ENCODE measurements at regions not wholly inside any gene's neighbourhood (a gene's known extent, or its start where the extent isn't known, plus 50 kb on each side); places are given as distances from the start of the nearest gene placed in this dataset.

DNA sequence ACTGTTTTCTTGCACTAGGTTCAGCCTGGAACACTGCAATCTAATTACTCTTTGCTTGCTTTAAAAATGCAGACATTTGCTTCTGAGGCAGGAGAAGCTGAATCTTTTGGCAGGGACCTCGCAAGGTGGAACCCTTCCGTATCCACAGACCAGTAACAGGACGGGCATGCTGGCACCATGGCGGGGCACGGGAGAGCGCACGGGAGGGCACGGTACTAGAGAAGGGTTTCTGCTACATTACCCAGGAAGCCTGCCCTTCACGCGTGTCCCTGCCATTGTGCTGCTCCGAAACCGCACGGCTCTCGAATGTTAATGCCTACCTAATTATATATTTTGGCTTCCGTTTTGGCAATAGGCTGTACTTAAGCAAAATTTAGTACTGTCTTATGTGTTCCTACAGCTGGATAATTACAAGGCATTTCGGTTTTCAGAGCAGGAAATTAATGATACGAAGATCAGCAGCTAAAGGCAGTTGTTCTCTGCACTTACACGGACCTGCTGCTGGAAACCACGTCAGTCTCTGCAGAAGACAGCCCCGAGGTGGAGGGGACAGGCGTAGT lies 430.4 kb downstream of the IRS2 start:
- Histone ChIP-seq H2BK12ac (ENCODE audit: low read length) (no peak overlapping the region), H3K4me1 (ENCODE audit: control insufficient read depth in 2 of 2, insufficient read depth in 1 of 2, low read depth in 1 of 2, low read length in 2 of 2) (peaks cover 0 to 9% of the 10 kb centered on the region in 2 donors), H2AFZ (ENCODE audit: low read length) (no peak overlapping the region), H2BK5ac (ENCODE audit: low read length) (no peak overlapping the region), H3K4me2 (ENCODE audit: insufficient read depth, low read length, poor library complexity, severe bottlenecking) (no peak overlapping the region), H3K4ac (ENCODE audit: low read length) (no peak overlapping the region), H3K27ac (replicated peaks; ENCODE audit: low read length) (no peak overlapping the region), H3K9me3 (replicated peaks in 1 of 2; ENCODE audit: control insufficient read depth in 2 of 2, insufficient read depth in 1 of 2, low read depth in 1 of 2, low read length in 2 of 2) (no peaks in the 10 kb centered on the region), H4K8ac (ENCODE audit: low read depth, low read length) (no peak overlapping the region), H2BK15ac (ENCODE audit: low read length) (no peak overlapping the region), H3K9ac (ENCODE audit: low read depth, low read length, poor library complexity) (no peak overlapping the region), H3K23ac (ENCODE audit: low read depth, low read length, poor library complexity) (no peak overlapping the region), H3K14ac (ENCODE audit: low read length) (no peak overlapping the region), H3K18ac (ENCODE audit: low read length) (peak overlapping the region; percentile 53), H4K91ac (ENCODE audit: low read depth, low read length, poor library complexity) (no peak overlapping the region), H3K4me3 (ENCODE audit: low read length in 2 of 2) (no peak overlapping the region), H3K79me1 (ENCODE audit: low read depth, low read length) (no peaks in the 10 kb centered on the region), H3K36me3 (replicated peaks in 1 of 2; ENCODE audit: control insufficient read depth in 2 of 2, insufficient read depth in 2 of 2, low read length in 2 of 2) (no peaks in the 10 kb centered on the region), H2AK5ac (ENCODE audit: low read depth, low read length) (no peak overlapping the region), H2BK120ac (ENCODE audit: low read depth, low read length) (no peak overlapping the region), H3K27me3 (ENCODE audit: control insufficient read depth in 3 of 3, insufficient read depth in 3 of 3, low read depth in 1 of 3, low read length in 3 of 3) (no peaks in the 10 kb centered on the region)
- no peak for DNase-seq (ENCODE audit: low spot score)
- no CpG with 5 or more reads among the region's 21 CpGs for WGBS, 2 donors (ENCODE audit: extremely low coverage in 2 of 2, insufficient read length in 2 of 2, insufficient replicate concordance in 1 of 2)

DNA sequence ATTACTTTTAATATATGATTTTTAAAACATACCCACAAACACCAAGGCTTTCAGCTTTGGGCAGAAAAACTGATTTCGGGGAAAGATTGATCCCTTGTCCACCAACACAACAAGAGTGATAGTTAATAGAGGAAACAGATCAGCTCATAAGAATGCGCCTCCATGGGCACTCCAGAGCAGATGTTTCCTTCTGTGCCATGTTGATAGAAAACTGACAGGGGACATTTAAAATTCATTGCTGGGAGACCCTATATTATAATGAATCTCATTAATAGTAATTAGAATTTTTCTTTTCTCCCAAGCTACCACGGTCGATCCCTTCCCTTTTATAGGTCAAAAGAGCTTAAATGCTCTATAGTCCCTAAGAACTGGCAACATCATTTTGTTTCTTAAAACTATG lies 431.2 kb downstream of the IRS2 start:
- Histone ChIP-seq H3K14ac (ENCODE audit: low read length) (no peak overlapping the region), H2BK120ac (ENCODE audit: low read depth, low read length) (no peak overlapping the region), H3K9me3 (replicated peaks in 1 of 2; ENCODE audit: control insufficient read depth in 2 of 2, insufficient read depth in 1 of 2, low read depth in 1 of 2, low read length in 2 of 2) (no peaks in the 10 kb centered on the region), H3K4ac (ENCODE audit: low read length) (no peak overlapping the region), H2AK5ac (ENCODE audit: low read depth, low read length) (no peak overlapping the region), H2BK15ac (ENCODE audit: low read length) (no peak overlapping the region), H3K36me3 (replicated peaks in 1 of 2; ENCODE audit: control insufficient read depth in 2 of 2, insufficient read depth in 2 of 2, low read length in 2 of 2) (no peaks in the 10 kb centered on the region), H2BK5ac (ENCODE audit: low read length) (no peak overlapping the region), H3K9ac (ENCODE audit: low read depth, low read length, poor library complexity) (no peak overlapping the region), H2BK12ac (ENCODE audit: low read length) (no peak overlapping the region), H3K79me1 (ENCODE audit: low read depth, low read length) (no peaks in the 10 kb centered on the region), H3K4me3 (ENCODE audit: low read length in 2 of 2) (no peak overlapping the region), H4K91ac (ENCODE audit: low read depth, low read length, poor library complexity) (no peak overlapping the region), H3K18ac (ENCODE audit: low read length) (no peak overlapping the region), H3K4me1 (ENCODE audit: control insufficient read depth in 2 of 2, insufficient read depth in 1 of 2, low read depth in 1 of 2, low read length in 2 of 2) (peaks cover 0 to 9% of the 10 kb centered on the region in 2 donors), H3K27ac (replicated peaks; ENCODE audit: low read length) (no peak overlapping the region), H2AFZ (ENCODE audit: low read length) (no peak overlapping the region), H4K8ac (ENCODE audit: low read depth, low read length) (no peak overlapping the region), H3K23ac (ENCODE audit: low read depth, low read length, poor library complexity) (no peak overlapping the region), H3K4me2 (ENCODE audit: insufficient read depth, low read length, poor library complexity, severe bottlenecking) (no peak overlapping the region), H3K27me3 (ENCODE audit: control insufficient read depth in 3 of 3, insufficient read depth in 3 of 3, low read depth in 1 of 3, low read length in 3 of 3) (no peaks in the 10 kb centered on the region)
- WGBS, 2 donors (ENCODE audit: extremely low coverage in 2 of 2, insufficient read length in 2 of 2, insufficient replicate concordance in 1 of 2): no CpG with 5 or more reads among the region's 4 CpGs
- no peak for DNase-seq (ENCODE audit: low spot score)

- H3K27me3 ChIP-seq (ENCODE audit: control insufficient read depth in 3 of 3, insufficient read depth in 3 of 3, low read depth in 1 of 3, low read length in 3 of 3): no peaks in the 10 kb centered on the region
- H3K36me3 ChIP-seq (replicated peaks in 1 of 2; ENCODE audit: control insufficient read depth in 2 of 2, insufficient read depth in 2 of 2, low read length in 2 of 2): no peaks in the 10 kb centered on the region
- H3K4me1 ChIP-seq (ENCODE audit: control insufficient read depth in 2 of 2, insufficient read depth in 1 of 2, low read depth in 1 of 2, low read length in 2 of 2): peaks cover 3 to 9% of the 10 kb centered on the region in 2 donors
- H2BK15ac ChIP-seq (ENCODE audit: low read length): no peak overlapping the region
- H3K4me2 ChIP-seq (ENCODE audit: insufficient read depth, low read length, poor library complexity, severe bottlenecking): no peak overlapping the region
- DNase-seq (ENCODE audit: low spot score): no peak
- H3K4ac ChIP-seq (ENCODE audit: low read length): no peak overlapping the region
- H3K79me1 ChIP-seq (ENCODE audit: low read depth, low read length): no peaks in the 10 kb centered on the region
- H4K91ac ChIP-seq (ENCODE audit: low read depth, low read length, poor library complexity): no peak overlapping the region
- no peak overlapping the region for H3K9ac ChIP-seq (ENCODE audit: low read depth, low read length, poor library complexity)
- H3K14ac ChIP-seq (ENCODE audit: low read length): no peak overlapping the region
- no CpG with 5 or more reads among the region's 1 CpG for WGBS, 2 donors (ENCODE audit: extremely low coverage in 2 of 2, insufficient read length in 2 of 2, insufficient replicate concordance in 1 of 2)
- no peak overlapping the region for H2AK5ac ChIP-seq (ENCODE audit: low read depth, low read length)
- H3K23ac ChIP-seq (ENCODE audit: low read depth, low read length, poor library complexity): no peak overlapping the region
- H2BK120ac ChIP-seq (ENCODE audit: low read depth, low read length): no peak overlapping the region
- no peaks in the 10 kb centered on the region for H3K9me3 ChIP-seq (replicated peaks in 1 of 2; ENCODE audit: control insufficient read depth in 2 of 2, insufficient read depth in 1 of 2, low read depth in 1 of 2, low read length in 2 of 2)
- H4K8ac ChIP-seq (ENCODE audit: low read depth, low read length): no peak overlapping the region
- H3K4me3 ChIP-seq (ENCODE audit: low read length in 2 of 2): no peak overlapping the region
- H2BK5ac ChIP-seq (ENCODE audit: low read length): no peak overlapping the region
- no peak overlapping the region for H2BK12ac ChIP-seq (ENCODE audit: low read length)
- H2AFZ ChIP-seq (ENCODE audit: low read length): no peak overlapping the region
- H3K18ac ChIP-seq (ENCODE audit: low read length): no peak overlapping the region
- no peak overlapping the region for H3K27ac ChIP-seq (replicated peaks; ENCODE audit: low read length)
Observed at GRCh38 chr13:109351236-109351635, 435.1 kb downstream of the IRS2 start.

DNA sequence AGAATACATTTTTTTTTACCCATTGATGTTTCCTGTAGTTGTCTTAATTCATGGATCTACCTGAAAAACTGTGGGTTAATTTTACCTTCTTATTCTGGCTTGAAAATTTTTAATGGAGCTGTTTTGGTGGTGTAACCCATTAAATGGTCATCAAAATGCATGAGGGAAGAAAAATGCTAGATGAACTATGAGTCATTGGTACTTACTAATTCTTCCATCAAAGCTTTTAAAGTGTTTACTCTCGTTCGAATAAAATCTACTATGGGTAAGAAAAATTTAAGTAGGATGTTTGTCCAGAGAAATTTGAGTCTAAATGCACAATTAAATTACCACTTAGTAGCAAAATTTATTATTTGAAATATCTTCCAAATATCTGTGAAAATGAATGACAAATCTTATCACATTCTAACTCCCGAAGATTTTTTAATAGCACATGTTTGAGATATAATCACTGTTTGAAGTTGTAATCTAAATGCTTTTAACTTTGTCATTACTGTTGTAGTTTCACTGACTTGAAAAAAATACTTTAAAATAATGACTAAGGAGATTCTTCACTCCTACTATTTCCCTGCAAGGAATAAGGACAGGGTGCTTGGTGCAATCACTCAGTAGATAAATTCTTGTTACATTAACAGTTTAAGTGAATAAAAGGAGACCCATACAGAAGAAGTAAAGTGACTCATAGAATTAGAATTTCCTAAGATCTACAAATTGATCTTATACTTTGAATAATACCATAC lies 437.7 kb downstream of the IRS2 start:
- no peak overlapping the region for H3K14ac ChIP-seq (ENCODE audit: low read length)
- no peaks in the 10 kb centered on the region for H3K27me3 ChIP-seq (ENCODE audit: control insufficient read depth in 3 of 3, insufficient read depth in 3 of 3, low read depth in 1 of 3, low read length in 3 of 3)
- H3K4me1 ChIP-seq (ENCODE audit: control insufficient read depth in 2 of 2, insufficient read depth in 1 of 2, low read depth in 1 of 2, low read length in 2 of 2): peaks cover 0 to 3% of the 10 kb centered on the region in 2 donors
- H2AFZ ChIP-seq (ENCODE audit: low read length): no peak overlapping the region
- H2BK5ac ChIP-seq (ENCODE audit: low read length): no peak overlapping the region
- no peak for DNase-seq (ENCODE audit: low spot score)
- no peak overlapping the region for H3K9ac ChIP-seq (ENCODE audit: low read depth, low read length, poor library complexity)
- H3K4me2 ChIP-seq (ENCODE audit: insufficient read depth, low read length, poor library complexity, severe bottlenecking): no peak overlapping the region
- no peak overlapping the region for H3K27ac ChIP-seq (replicated peaks; ENCODE audit: low read length)
- no peak overlapping the region for H3K4ac ChIP-seq (ENCODE audit: low read length)
- H3K79me1 ChIP-seq (ENCODE audit: low read depth, low read length): no peaks in the 10 kb centered on the region
- no peak overlapping the region for H2AK5ac ChIP-seq (ENCODE audit: low read depth, low read length)
- H4K91ac ChIP-seq (ENCODE audit: low read depth, low read length, poor library complexity): no peak overlapping the region
- no peak overlapping the region for H2BK15ac ChIP-seq (ENCODE audit: low read length)
- H3K36me3 ChIP-seq (replicated peaks in 1 of 2; ENCODE audit: control insufficient read depth in 2 of 2, insufficient read depth in 2 of 2, low read length in 2 of 2): no peaks in the 10 kb centered on the region
- no peak overlapping the region for H2BK12ac ChIP-seq (ENCODE audit: low read length)
- no peaks in the 10 kb centered on the region for H3K9me3 ChIP-seq (replicated peaks in 1 of 2; ENCODE audit: control insufficient read depth in 2 of 2, insufficient read depth in 1 of 2, low read depth in 1 of 2, low read length in 2 of 2)
- no CpG with 5 or more reads among the region's 3 CpGs for WGBS, 2 donors (ENCODE audit: extremely low coverage in 2 of 2, insufficient read length in 2 of 2, insufficient replicate concordance in 1 of 2)
- H2BK120ac ChIP-seq (ENCODE audit: low read depth, low read length): no peak overlapping the region
- H4K8ac ChIP-seq (ENCODE audit: low read depth, low read length): no peak overlapping the region
- H3K18ac ChIP-seq (ENCODE audit: low read length): no peak overlapping the region
- no peak overlapping the region for H3K23ac ChIP-seq (ENCODE audit: low read depth, low read length, poor library complexity)
- no peak overlapping the region for H3K4me3 ChIP-seq (ENCODE audit: low read length in 2 of 2)

Measured in neuronal stem cell (in vitro differentiated cells).